ENCODE measurements at regions not wholly inside any gene's neighbourhood (a gene's known extent, or its start where the extent isn't known, plus 50 kb on each side); places are given as distances from the start of the nearest gene placed in this dataset.

DNA sequence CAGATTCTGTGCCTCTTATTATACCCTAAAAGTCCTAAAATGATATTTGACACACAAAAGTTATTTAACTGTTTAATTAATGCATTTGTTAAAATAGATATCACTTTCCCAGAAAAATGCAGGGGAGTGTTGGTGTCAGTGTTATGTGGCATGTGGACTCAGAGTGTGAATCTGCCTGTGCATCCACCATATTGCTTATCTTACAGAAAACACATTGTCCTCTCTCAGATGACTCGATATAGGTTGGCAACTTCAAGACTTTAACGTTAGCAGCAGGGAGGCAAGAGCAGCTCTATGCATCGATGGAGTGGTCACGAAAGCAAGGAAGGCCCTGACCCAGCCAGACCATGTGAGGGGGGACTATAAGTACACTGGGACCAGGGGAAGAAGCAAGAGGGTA is 165.4 kb upstream of the DCBLD2 start:
- Histone ChIP-seq H3K4me1 (no peaks in the 10 kb centered on the region), H3K27ac (no peak overlapping the region), H3K36me3 (no peaks in the 10 kb centered on the region), H3K4me3 (no peak overlapping the region), H3K27me3 (ENCODE audit: low read depth) (no peaks in the 10 kb centered on the region), H3K9me3 (no peaks in the 10 kb centered on the region)
- TF ChIP-seq, protein P1, sequence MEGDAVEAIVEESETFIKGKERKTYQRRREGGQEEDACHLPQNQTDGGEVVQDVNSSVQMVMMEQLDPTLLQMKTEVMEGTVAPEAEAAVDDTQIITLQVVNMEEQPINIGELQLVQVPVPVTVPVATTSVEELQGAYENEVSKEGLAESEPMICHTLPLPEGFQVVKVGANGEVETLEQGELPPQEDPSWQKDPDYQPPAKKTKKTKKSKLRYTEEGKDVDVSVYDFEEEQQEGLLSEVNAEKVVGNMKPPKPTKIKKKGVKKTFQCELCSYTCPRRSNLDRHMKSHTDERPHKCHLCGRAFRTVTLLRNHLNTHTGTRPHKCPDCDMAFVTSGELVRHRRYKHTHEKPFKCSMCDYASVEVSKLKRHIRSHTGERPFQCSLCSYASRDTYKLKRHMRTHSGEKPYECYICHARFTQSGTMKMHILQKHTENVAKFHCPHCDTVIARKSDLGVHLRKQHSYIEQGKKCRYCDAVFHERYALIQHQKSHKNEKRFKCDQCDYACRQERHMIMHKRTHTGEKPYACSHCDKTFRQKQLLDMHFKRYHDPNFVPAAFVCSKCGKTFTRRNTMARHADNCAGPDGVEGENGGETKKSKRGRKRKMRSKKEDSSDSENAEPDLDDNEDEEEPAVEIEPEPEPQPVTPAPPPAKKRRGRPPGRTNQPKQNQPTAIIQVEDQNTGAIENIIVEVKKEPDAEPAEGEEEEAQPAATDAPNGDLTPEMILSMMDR (IDR thresholded peaks at IDR 0.05): no peak
- ATAC-seq (no peak), DNase-seq (no peak)
- intact Hi-C loops (cut with DNase I): no loop called here

DNA sequence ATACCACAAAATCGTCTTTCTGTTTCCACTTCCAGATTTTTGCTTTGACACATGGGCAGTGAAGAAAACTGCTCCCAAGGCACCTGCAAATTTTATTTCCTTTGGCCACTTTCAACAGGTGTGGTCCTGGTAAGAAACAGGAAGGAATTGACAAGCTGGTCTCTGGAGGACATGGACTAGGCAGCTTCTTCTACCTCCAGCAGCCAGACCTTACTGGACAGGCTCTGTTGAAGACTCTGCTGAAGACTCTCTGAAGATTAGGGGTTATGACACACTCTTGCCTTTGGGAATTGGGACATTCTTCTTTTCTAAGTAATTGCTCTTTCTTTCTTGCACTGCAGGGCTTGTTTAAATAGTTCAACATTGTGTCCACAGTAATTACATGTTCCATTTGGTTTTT is 147.7 kb upstream of the DCBLD2 start:
- H3K4me1 ChIP-seq: no peaks in the 10 kb centered on the region
- H3K36me3 ChIP-seq: no peaks in the 10 kb centered on the region
- DNase-seq (no peak), ATAC-seq (no peak)
- no peak overlapping the region for H3K27ac ChIP-seq
- no peak overlapping the region for H3K4me3 ChIP-seq
- no peaks in the 10 kb centered on the region for H3K9me3 ChIP-seq
- H3K27me3 ChIP-seq (ENCODE audit: low read depth): no peaks in the 10 kb centered on the region
- intact Hi-C loops (cut with DNase I): no loop called here
- TF ChIP-seq, protein P1 (IDR thresholded peaks at IDR 0.05): no peak

DNA sequence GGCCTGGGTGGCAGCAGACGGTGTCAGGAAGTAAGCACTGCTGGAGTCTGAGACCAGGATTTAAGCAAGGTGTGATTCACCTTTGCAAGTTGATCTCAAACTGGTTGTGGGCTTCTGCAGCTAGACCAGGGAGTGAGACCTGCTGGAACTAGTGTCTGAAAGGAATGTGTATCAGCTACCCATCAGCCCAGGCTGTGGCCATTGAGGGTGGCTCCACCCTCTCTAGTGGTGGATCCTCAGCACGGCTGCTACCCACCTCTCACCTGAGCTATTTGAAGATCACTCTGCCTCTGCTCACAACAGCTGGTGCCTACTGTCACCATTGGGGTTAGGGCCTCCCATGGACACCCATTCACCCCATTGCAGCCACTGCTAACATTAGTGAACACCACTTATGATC is 140.3 kb upstream of the DCBLD2 start:
- no peak for ATAC-seq
- TF ChIP-seq, protein P1 (IDR thresholded peaks at IDR 0.05): no peak
- H3K27me3 ChIP-seq (ENCODE audit: low read depth): no peaks in the 10 kb centered on the region
- intact Hi-C loops (cut with DNase I): no loop called here
- H3K9me3 ChIP-seq: no peaks in the 10 kb centered on the region
- no peaks in the 10 kb centered on the region for H3K4me1 ChIP-seq
- no peaks in the 10 kb centered on the region for H3K36me3 ChIP-seq
- no peak for DNase-seq
- H3K27ac ChIP-seq: no peak overlapping the region
- H3K4me3 ChIP-seq: no peak overlapping the region

DNA sequence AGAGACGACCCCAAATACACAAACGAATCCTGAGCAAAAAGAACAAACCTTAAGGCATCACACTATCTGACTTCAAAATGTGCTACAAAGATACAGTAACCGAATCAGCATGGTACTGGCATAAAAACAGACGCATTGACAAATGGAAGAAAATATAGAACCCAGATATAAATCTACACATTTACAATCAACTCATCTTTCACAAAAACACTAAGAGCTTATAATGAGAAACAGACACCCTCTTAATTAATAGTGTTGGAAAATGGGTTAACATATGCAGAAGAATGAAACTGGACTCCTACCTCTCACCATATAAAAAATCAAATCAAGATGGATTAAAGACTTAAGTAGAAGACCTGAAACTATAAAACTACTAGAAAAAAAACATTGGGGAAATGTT is 130.3 kb upstream of the DCBLD2 start:
- H3K4me1 ChIP-seq: no peaks in the 10 kb centered on the region
- intact Hi-C loops (cut with DNase I): no loop called here
- no peak overlapping the region for H3K4me3 ChIP-seq
- DNase-seq (no peak), ATAC-seq (no peak)
- TF ChIP-seq, protein P1 (IDR thresholded peaks at IDR 0.05): no peak
- peaks cover 7% of the 10 kb centered on the region for H3K9me3 ChIP-seq
- H3K27ac ChIP-seq: no peak overlapping the region
- H3K27me3 ChIP-seq (ENCODE audit: low read depth): no peaks in the 10 kb centered on the region
- no peaks in the 10 kb centered on the region for H3K36me3 ChIP-seq

DNA sequence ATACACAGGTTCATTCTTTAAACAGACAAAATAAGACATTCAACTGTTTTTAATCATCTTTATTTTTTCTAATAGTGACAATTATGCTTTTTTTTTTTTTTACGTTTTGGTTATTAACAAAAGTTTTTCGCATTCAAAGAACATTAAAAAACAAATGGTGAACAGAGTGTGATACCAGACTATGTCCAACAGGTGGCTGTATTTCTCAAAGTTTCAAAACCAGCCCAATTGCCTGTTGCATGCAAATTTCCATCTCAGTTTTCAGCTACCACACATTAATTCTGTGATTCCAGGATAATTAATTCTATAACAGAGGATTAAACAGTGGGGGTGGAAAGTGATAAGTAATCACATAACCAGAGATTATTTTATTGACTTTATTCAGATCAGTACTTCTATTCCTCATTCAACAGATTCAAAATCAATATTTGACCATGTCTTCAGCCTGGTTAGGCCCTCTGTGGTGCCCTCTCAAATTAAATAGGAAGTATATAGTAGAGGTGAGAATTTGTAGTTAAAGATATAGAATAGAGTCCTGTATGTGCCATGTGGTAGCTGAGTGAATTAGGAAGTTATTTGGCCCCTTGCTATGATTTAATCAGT is 122.2 kb upstream of the DCBLD2 start:
- DNase-seq (no peak), ATAC-seq (peak in 1 of 2 donors; percentile 49)
- Histone ChIP-seq H3K27me3 (ENCODE audit: low read depth) (no peaks in the 10 kb centered on the region), H3K4me3 (no peak overlapping the region), H3K36me3 (no peaks in the 10 kb centered on the region), H3K9me3 (peaks cover 7% of the 10 kb centered on the region), H3K27ac (no peak overlapping the region), H3K4me1 (no peaks in the 10 kb centered on the region)
- TF ChIP-seq, protein P1 (IDR thresholded peaks at IDR 0.05): peak; percentile 60
- intact Hi-C loops (cut with DNase I): loop anchor here (10.0 kb wide), 1 partner anchor 731 kb away; no protein-coding TSS in a partner anchor
